ENCODE measurements at regions not wholly inside any gene's neighbourhood (a gene's known extent, or its start where the extent isn't known, plus 50 kb on each side); places are given as distances from the start of the nearest gene placed in this dataset.

- H3K27ac ChIP-seq (ENCODE audit: low read length), result no peak overlapping the region
- intact Hi-C loops (cut with micrococcal nuclease; ENCODE audit: unreplicated experiment), result loop anchor here (10.0 kb wide), 1 partner anchor 125 kb away; no protein-coding TSS in a partner anchor
These were observed 180.7 kb upstream of the NRXN3 start for GRCh38 chr14:77989441-77989991.

GRCh38 chr14:77990337-77990736 is 179.8 kb upstream of the NRXN3 start:
- CTCF ChIA-PET, result no interaction called here
- no peaks in the 10 kb centered on the region for H3K4me1 ChIP-seq (ENCODE audit: control insufficient read depth, insufficient read depth, low read length)
- TF ChIP-seq TCF7L2 (IDR thresholded peaks at IDR 0.05; ENCODE audit: low read depth, low read length) (no peak), SIN3A (IDR thresholded peaks at IDR 0.05; ENCODE audit: borderline replicate concordance, insufficient read depth, low read depth, low read length) (no peak), REST (IDR thresholded peaks at IDR 0.05; ENCODE audit: insufficient read depth in 1 of 2, low read depth in 2 of 2, low read length in 1 of 2) (no peak)
- no peaks in the 10 kb centered on the region for H3K27me3 ChIP-seq (ENCODE audit: control insufficient read depth, insufficient read depth, low read length)
- in situ Hi-C loops (cut with HindIII; ENCODE audit: low pct_unique_long_range_greater_than_20kb, low sequenced_read_pairs), result no loop called here
- POLR2A ChIA-PET, result no interaction called here
- intact Hi-C loops (cut with micrococcal nuclease; ENCODE audit: unreplicated experiment), result no loop called here
- BruUV-seq (replicated peaks), result no TSS peak
- H3K4me3 ChIP-seq (ENCODE audit: low read depth in 2 of 2, low read length in 2 of 2), result no peak overlapping the region
- H3K36me3 ChIP-seq (ENCODE audit: control insufficient read depth, insufficient read depth, low read length), result no peaks in the 10 kb centered on the region
- DNase-seq (ENCODE audit: low read depth, low spot score) (no peak), ATAC-seq (no peak)
- H3K9me3 ChIP-seq (ENCODE audit: control insufficient read depth, insufficient read depth, low read depth, low read length), result no peaks in the 10 kb centered on the region
- H3K27ac ChIP-seq (ENCODE audit: low read length), result no peak overlapping the region

More at GRCh38 chr14:77989441-77989991, 180.7 kb upstream of the NRXN3 start:
- Histone ChIP-seq H3K36me3 (ENCODE audit: control insufficient read depth, insufficient read depth, low read length) (no peaks in the 10 kb centered on the region), H3K4me1 (ENCODE audit: control insufficient read depth, insufficient read depth, low read length) (no peaks in the 10 kb centered on the region; the same call in 1 of the 2 replicates), H3K9me3 (ENCODE audit: control insufficient read depth, insufficient read depth, low read depth, low read length) (no peaks in the 10 kb centered on the region), H3K27me3 (ENCODE audit: control insufficient read depth, insufficient read depth, low read length) (no peaks in the 10 kb centered on the region), H3K4me3 (ENCODE audit: low read depth in 2 of 2, low read length in 2 of 2) (no peak overlapping the region)
- CTCF ChIA-PET, result no interaction called here
- no peak for TF ChIP-seq POLR2AphosphoS5 (IDR thresholded peaks at IDR 0.05; ENCODE audit: low read depth, low read length)
- TF ChIP-seq TCF7L2 (IDR thresholded peaks at IDR 0.05; ENCODE audit: low read depth, low read length), result no peak
- no peak for TF ChIP-seq SIN3A (IDR thresholded peaks at IDR 0.05; ENCODE audit: borderline replicate concordance, insufficient read depth, low read depth, low read length)
- TF ChIP-seq CTCF (IDR thresholded peaks at IDR 0.05), result no peak
- TF ChIP-seq REST (IDR thresholded peaks at IDR 0.05; ENCODE audit: insufficient read depth in 1 of 2, low read depth in 2 of 2, low read length in 1 of 2), result no peak
- no TSS peak for BruUV-seq (replicated peaks)
- POLR2A ChIA-PET, result no interaction called here
- ATAC-seq, result no peak
- no peak for DNase-seq (ENCODE audit: low read depth, low spot score)
- in situ Hi-C loops (cut with HindIII; ENCODE audit: low pct_unique_long_range_greater_than_20kb, low sequenced_read_pairs), result no loop called here
